ACHN (cell line): ENCODE measurements at regions not wholly inside any gene's neighbourhood (a gene's known extent, or its start where the extent isn't known, plus 50 kb on each side); places are given as distances from the start of the nearest gene placed in this dataset.

Experiments
- DNase-seq: peaks from one replicate; pipeline ENCODE4 v3.0.0-alpha.2; 2015
- in situ Hi-C: cut with HindIII; loops from 2 replicates; pipeline ENCODE4 v1.10.0; 2017; ENCODE audit warnings: low sequenced_read_pairs, low pct_ligation_motif_present, low pct_unique_long_range_greater_than_20kb

GRCh38 chr11:27201454-27202302, 161.1 kb downstream of the BBOX1 start:
- in situ Hi-C loops = no loop called here
- no peak for DNase-seq

GRCh38 chr11:27200779-27201453, 160.3 kb downstream of the BBOX1 start:
- no peak for DNase-seq
- in situ Hi-C loops = no loop called here

GRCh38 chr11:27196203-27196897, 155.7 kb downstream of the BBOX1 start:
- no peak for DNase-seq
- in situ Hi-C loops = loop anchor here (25.0 kb wide), 1 partner anchor 291 kb away; no protein-coding TSS in a partner anchor

GRCh38 chr11:27195837-27196202, 155.2 kb downstream of the BBOX1 start:
- in situ Hi-C loops = loop anchor here (25.0 kb wide), 1 partner anchor 291 kb away; no protein-coding TSS in a partner anchor
- no peak for DNase-seq

- no peak for DNase-seq
- in situ Hi-C loops = loop anchor here (25.0 kb wide), 1 partner anchor 292 kb away; no protein-coding TSS in a partner anchor
These were observed 154.4 kb downstream of the BBOX1 start for GRCh38 chr11:27194976-27195375.

GRCh38 chr11:27193434-27194225, 153.0 kb downstream of the BBOX1 start:
- in situ Hi-C loops = loop anchor here (25.0 kb wide), 1 partner anchor 294 kb away; no protein-coding TSS in a partner anchor

GRCh38 chr11:27192184-27192583, 151.6 kb downstream of the BBOX1 start:
- no peak for DNase-seq
- in situ Hi-C loops = loop anchor here (25.0 kb wide), 1 partner anchor 295 kb away; no protein-coding TSS in a partner anchor

More at GRCh38 chr11:27193434-27194225, 153.0 kb downstream of the BBOX1 start:
- DNase-seq = no peak

GRCh38 chr11:27191639-27192038, 151.0 kb downstream of the BBOX1 start:
- DNase-seq = no peak
- in situ Hi-C loops = loop anchor here (25.0 kb wide), 1 partner anchor 296 kb away; no protein-coding TSS in a partner anchor

- no peak for DNase-seq
- in situ Hi-C loops = loop anchor here (25.0 kb wide), 1 partner anchor 299 kb away; no protein-coding TSS in a partner anchor
These were observed 148.1 kb downstream of the BBOX1 start for GRCh38 chr11:27188696-27189095.

- in situ Hi-C loops = loop anchor here (25.0 kb wide), 1 partner anchor 299 kb away; no protein-coding TSS in a partner anchor
- no peak for DNase-seq
These were observed 147.4 kb downstream of the BBOX1 start for GRCh38 chr11:27187848-27188621.

- in situ Hi-C loops = loop anchor here (25.0 kb wide), 1 partner anchor 300 kb away; no protein-coding TSS in a partner anchor
- DNase-seq = no peak
These were observed 146.6 kb downstream of the BBOX1 start for GRCh38 chr11:27187075-27187847.

GRCh38 chr11:27186580-27186979, 146.0 kb downstream of the BBOX1 start:
- in situ Hi-C loops = loop anchor here (25.0 kb wide), 1 partner anchor 301 kb away; no protein-coding TSS in a partner anchor
- no peak for DNase-seq

- in situ Hi-C loops = loop anchor here (25.0 kb wide), 1 partner anchor 303 kb away; no protein-coding TSS in a partner anchor
- DNase-seq = no peak
These were observed 144.1 kb downstream of the BBOX1 start for GRCh38 chr11:27184458-27185312.

GRCh38 chr11:27183672-27184457, 143.2 kb downstream of the BBOX1 start:
- in situ Hi-C loops = loop anchor here (25.0 kb wide), 1 partner anchor 303 kb away; no protein-coding TSS in a partner anchor

GRCh38 chr11:27179334-27179733, 138.7 kb downstream of the BBOX1 start:
- DNase-seq = no peak
- in situ Hi-C loops = loop anchor here (25.0 kb wide), 1 partner anchor 308 kb away; no protein-coding TSS in a partner anchor

More at GRCh38 chr11:27183672-27184457, 143.2 kb downstream of the BBOX1 start:
- DNase-seq = peak; percentile 50
